HEK293T (cell line): ENCODE measurements at regions not wholly inside any gene's neighbourhood (a gene's known extent, or its start where the extent isn't known, plus 50 kb on each side); places are given as distances from the start of the nearest gene placed in this dataset.

Experiments used
- ELF4 ChIP-seq: fragments of 450-650 bp; IDR thresholded peaks from 2 replicates; pipeline ENCODE4 v1.6.1; 2017; ENCODE audit warnings: antibody characterized with exemption
- NFRKB ChIP-seq: fragments of 450-650 bp; IDR thresholded peaks from 2 replicates; pipeline ENCODE4 v1.6.1; 2016; ENCODE audit warnings: mild to moderate bottlenecking, moderate library complexity
- SP1 ChIP-seq: fragments of 450-650 bp; IDR thresholded peaks from 2 replicates; pipeline ENCODE4 v1.6.1; 2017
- ZNF384 ChIP-seq: fragments of 450-650 bp; IDR thresholded peaks from 2 replicates; pipeline ENCODE4 v1.6.1; 2016

GRCh38 chr1:80066060-80066459 lies 1059.5 kb upstream of the ADGRL4 start:
- TF ChIP-seq SP1 (no peak), ELF4 (no peak), ZNF384 (no peak), NFRKB (no peak)
